Karpas-422 (cell line): ENCODE measurements at regions not wholly inside any gene's neighbourhood (a gene's known extent, or its start where the extent isn't known, plus 50 kb on each side); places are given as distances from the start of the nearest gene placed in this dataset.
"Not testable (repeated sequence)": the region's sequence is repeated elsewhere in the genome, so short reads cannot be mapped to it uniquely, and the experiment has no call there.

Experiments
- DNase-seq: peaks from one replicate; pipeline ENCODE4 v3.0.0-alpha.2; 2015
- H2AFZ ChIP-seq: fragments of 200-600 bp; sonication (generic); 2 replicates; pipeline ENCODE4 v1.6.1; 2014; ENCODE audit warnings: antibody characterized with exemption, low read length, mixed read lengths
- H3K27ac ChIP-seq: fragments of 200-600 bp; sonication (generic); 2 replicates; pipeline ENCODE4 v1.5.1; 2014; ENCODE audit warnings: mild to moderate bottlenecking, low read length, moderate library complexity
- H3K27me3 ChIP-seq: fragments of 200-600 bp; sonication (generic); 2 replicates; pipeline ENCODE4 v1.6.1; 2014; ENCODE audit warnings: low read length, mixed read lengths
- H3K36me3 ChIP-seq: fragments of 200-600 bp; sonication (generic); 2 replicates; pipeline ENCODE4 v1.6.1; 2014; ENCODE audit warnings: low read length, mixed read lengths; ENCODE audit not compliant: insufficient read depth
- H3K4me1 ChIP-seq: fragments of 200-600 bp; sonication (generic); 2 replicates; pipeline ENCODE4 v1.6.1; 2014; ENCODE audit warnings: mild to moderate bottlenecking, low read length, mixed read lengths
- H3K4me2 ChIP-seq: fragments of 200-600 bp; sonication (generic); 2 replicates; pipeline ENCODE4 v1.6.1; 2014; ENCODE audit warnings: low read length, low read depth, mild to moderate bottlenecking; ENCODE audit not compliant: poor library complexity, severe bottlenecking
- H3K4me3 ChIP-seq: fragments of 200-600 bp; sonication (generic); 2 replicates; pipeline ENCODE4 v1.5.1; 2014; ENCODE audit warnings: mild to moderate bottlenecking, antibody characterized with exemption, low read length, mixed read lengths
- H3K79me2 ChIP-seq: fragments of 200-600 bp; sonication (generic); 2 replicates; pipeline ENCODE4 v1.6.1; 2014; ENCODE audit warnings: mild to moderate bottlenecking, low read length, mixed read lengths
- H3K9ac ChIP-seq: fragments of 200-600 bp; sonication (generic); 2 replicates; pipeline ENCODE4 v1.6.0; 2014; ENCODE audit warnings: low read length
- H3K9me2 ChIP-seq: fragments of 200-600 bp; sonication (generic), shearing (Covaris generic); replicated peaks from 2 replicates; pipeline ENCODE4 v1.6.0; 2014; ENCODE audit warnings: mild to moderate bottlenecking, low read length, moderate library complexity; ENCODE audit not compliant: insufficient read depth
- H3K9me3 ChIP-seq: fragments of 300-700, 200-600 bp; sonication (generic); 2 replicates; pipeline ENCODE4 v1.6.1; 2014; ENCODE audit warnings: low read length, mixed read lengths
- H4K20me1 ChIP-seq: fragments of 200-600 bp; sonication (generic); 2 replicates; pipeline ENCODE4 v1.6.1; 2014; ENCODE audit warnings: mild to moderate bottlenecking, antibody characterized with exemption, low read length, low read depth; ENCODE audit not compliant: insufficient read depth

GRCh38 chr3:112765531-112765930 is 81.1 kb downstream of the CD200R1L start:
- Histone ChIP-seq H3K27me3 (no peaks in the 10 kb centered on the region), H2AFZ (no peak overlapping the region), H3K9me3 (no peaks in the 10 kb centered on the region), H3K9me2 (no peaks in the 10 kb centered on the region), H3K36me3 (no peaks in the 10 kb centered on the region), H3K4me2 (no peak overlapping the region), H3K4me3 (no peak overlapping the region), H3K4me1 (peaks cover 26% of the 10 kb centered on the region), H3K27ac (no peak overlapping the region), H4K20me1 (no peaks in the 10 kb centered on the region), H3K9ac (no peak overlapping the region), H3K79me2 (no peaks in the 10 kb centered on the region)
- DNase-seq = no peak

- Histone ChIP-seq H2AFZ (no peak overlapping the region), H3K9me3 (no peaks in the 10 kb centered on the region), H4K20me1 (no peaks in the 10 kb centered on the region), H3K27ac (no peak overlapping the region), H3K9me2 (no peaks in the 10 kb centered on the region), H3K4me2 (peak overlapping the region; percentile 4), H3K9ac (no peak overlapping the region), H3K36me3 (no peaks in the 10 kb centered on the region), H3K79me2 (no peaks in the 10 kb centered on the region), H3K27me3 (no peaks in the 10 kb centered on the region), H3K4me1 (peaks cover 47% of the 10 kb centered on the region), H3K4me3 (no peak overlapping the region)
- no peak for DNase-seq
These were observed 83.4 kb downstream of the CD200R1L start for GRCh38 chr3:112763258-112763657.

- H3K4me1 ChIP-seq = peaks cover 38% of the 10 kb centered on the region
- no peaks in the 10 kb centered on the region for H3K36me3 ChIP-seq
- no peaks in the 10 kb centered on the region; the same call in 1 of the 2 replicates for H3K9me3 ChIP-seq
- H2AFZ ChIP-seq = no peak overlapping the region
- no peak overlapping the region for H3K4me3 ChIP-seq
- H4K20me1 ChIP-seq = no peaks in the 10 kb centered on the region
- H3K4me2 ChIP-seq = no peak overlapping the region
- no peaks in the 10 kb centered on the region for H3K79me2 ChIP-seq
- DNase-seq = no peak
- H3K9me2 ChIP-seq = no peaks in the 10 kb centered on the region
- no peak overlapping the region for H3K9ac ChIP-seq
- no peaks in the 10 kb centered on the region for H3K27me3 ChIP-seq
- no peak overlapping the region for H3K27ac ChIP-seq
These were observed 85.5 kb downstream of the CD200R1L start for GRCh38 chr3:112761062-112761638.

DNA sequence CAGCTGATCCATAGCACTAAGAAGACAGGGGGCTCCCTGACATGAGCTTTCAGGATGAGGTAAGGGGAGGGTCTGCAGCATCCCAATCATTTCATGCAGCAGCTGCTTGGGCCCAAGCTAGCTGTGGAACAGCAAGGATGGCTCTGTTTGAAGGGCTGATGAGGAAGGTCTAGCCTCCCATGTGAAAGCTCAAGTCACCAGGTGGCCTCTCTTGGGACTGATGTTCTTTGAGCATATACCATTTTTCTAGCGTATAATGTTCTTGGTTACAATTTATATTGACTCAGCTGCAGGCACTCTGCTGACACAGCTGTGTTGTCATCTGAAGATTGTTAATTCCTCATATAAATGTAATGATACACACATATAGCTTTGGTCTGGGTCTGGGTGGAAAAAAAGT is 87.0 kb downstream of the CD200R1L start:
- Histone ChIP-seq H4K20me1 (no peaks in the 10 kb centered on the region), H3K4me1 (peaks cover 38% of the 10 kb centered on the region), H2AFZ (peak overlapping the region; percentile 33), H3K9ac (peak overlapping the region; percentile 31), H3K79me2 (no peaks in the 10 kb centered on the region), H3K27me3 (no peaks in the 10 kb centered on the region), H3K27ac (peak overlapping the region; percentile 83), H3K9me3 (no peaks in the 10 kb centered on the region; the same call in 1 of the 2 replicates), H3K4me2 (peak overlapping the region; percentile 35), H3K4me3 (no peak overlapping the region), H3K9me2 (no peaks in the 10 kb centered on the region), H3K36me3 (no peaks in the 10 kb centered on the region)
- peak; percentile 60 for DNase-seq

DNA sequence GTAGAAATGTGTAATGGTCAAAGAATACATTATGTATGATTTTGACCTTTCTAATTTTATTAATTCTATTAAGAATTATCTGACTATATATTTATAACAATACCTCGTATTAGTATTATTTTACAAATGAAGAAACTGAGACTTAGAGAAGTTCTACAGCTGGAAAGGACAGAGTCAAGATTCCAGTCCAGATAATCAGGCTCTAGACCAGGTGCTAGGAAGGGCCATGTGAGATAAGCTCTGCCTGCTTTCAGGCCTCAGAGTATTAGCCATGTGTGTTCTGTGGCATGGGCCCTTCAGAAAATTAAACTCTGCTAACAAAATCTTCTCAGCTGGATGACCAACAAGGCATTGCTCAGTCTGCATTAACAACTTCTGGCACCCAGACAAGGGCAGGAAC is 87.5 kb downstream of the CD200R1L start:
- Histone ChIP-seq H3K36me3 (no peaks in the 10 kb centered on the region), H3K79me2 (no peaks in the 10 kb centered on the region), H3K4me1 (peaks cover 38% of the 10 kb centered on the region), H3K27me3 (no peaks in the 10 kb centered on the region), H3K9me2 (no peaks in the 10 kb centered on the region), H2AFZ (0 out of 2 replicates have a peak overlapping the region, but pooled peaks have one; percentile 18), H4K20me1 (no peaks in the 10 kb centered on the region), H3K4me2 (peak overlapping the region; percentile 35), H3K9me3 (no peaks in the 10 kb centered on the region; the same call in 1 of the 2 replicates), H3K27ac (peak overlapping the region; percentile 83), H3K9ac (peak overlapping the region; percentile 31), H3K4me3 (no peak overlapping the region)
- DNase-seq = no peak

DNA sequence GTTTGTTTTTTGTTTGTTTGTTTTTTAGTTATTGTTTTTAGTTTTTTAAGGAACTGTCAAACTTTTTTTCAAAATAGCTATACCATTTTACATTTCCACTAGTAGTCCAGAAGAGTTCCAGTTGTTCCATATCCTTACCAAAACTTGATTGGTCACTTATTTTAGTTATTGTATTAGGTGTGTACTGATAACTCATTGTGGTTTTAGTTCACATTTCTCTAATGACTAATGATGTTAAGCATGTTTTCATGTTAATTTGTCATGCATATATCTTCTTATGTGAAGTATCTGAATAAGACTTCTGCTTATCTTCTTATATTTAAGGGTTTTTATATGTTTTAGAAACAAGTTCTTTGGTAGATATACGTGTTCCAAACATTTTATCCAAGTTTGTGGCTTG is 89.5 kb downstream of the CD200R1L start:
- Histone ChIP-seq H3K79me2 (no peaks in the 10 kb centered on the region), H3K4me2 (no peak overlapping the region), H3K4me1 (peaks cover 26% of the 10 kb centered on the region), H3K27me3 (no peaks in the 10 kb centered on the region), H3K27ac (no peak overlapping the region), H3K4me3 (no peak overlapping the region), H3K9ac (no peak overlapping the region), H3K9me2 (no peaks in the 10 kb centered on the region), H3K9me3 (no peaks in the 10 kb centered on the region; the same call in 1 of the 2 replicates), H4K20me1 (no peaks in the 10 kb centered on the region), H3K36me3 (no peaks in the 10 kb centered on the region), H2AFZ (no peak overlapping the region)
- DNase-seq = no peak

DNA sequence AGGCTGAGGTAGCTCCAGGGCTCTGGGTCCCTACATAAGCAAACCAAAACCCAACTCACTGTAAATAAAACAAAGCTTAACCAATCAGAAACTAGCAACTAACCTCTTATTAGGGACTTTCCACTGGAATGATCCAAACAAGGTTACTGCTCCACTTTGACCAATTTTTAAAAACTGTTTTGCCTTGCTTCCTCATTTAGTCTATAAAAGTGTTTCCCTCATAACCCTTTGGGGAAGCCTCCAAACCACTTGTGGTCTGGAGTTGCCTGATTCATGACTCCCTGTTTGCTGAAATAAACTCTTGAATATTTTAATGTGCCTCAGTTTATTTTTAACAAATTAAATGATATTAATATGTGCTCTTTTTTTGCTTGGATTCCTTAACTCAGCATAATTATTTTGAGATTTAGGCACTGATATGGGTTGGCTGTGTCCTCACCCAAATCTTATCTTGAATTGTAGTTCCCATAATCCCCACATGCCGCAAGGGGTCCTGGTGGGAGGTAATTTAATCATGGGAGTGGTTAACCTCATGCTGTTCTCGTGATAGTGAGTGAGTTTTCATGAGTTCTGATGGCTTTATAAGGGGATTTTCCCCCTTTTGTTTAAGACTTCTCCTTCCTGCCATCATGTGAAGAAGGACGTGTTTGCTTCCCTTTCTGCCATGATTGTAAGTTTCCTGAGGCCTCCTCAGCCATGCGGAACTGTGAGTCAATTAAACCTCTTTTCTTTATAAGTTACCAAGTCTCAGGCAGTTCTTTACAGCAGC is 90.6 kb downstream of the CD200R1L start:
- no peaks in the 10 kb centered on the region for H3K27me3 ChIP-seq
- no peak overlapping the region for H3K4me2 ChIP-seq
- no peak overlapping the region for H3K9ac ChIP-seq
- no peaks in the 10 kb centered on the region for H4K20me1 ChIP-seq
- peaks cover 22% of the 10 kb centered on the region for H3K4me1 ChIP-seq
- no peak overlapping the region for H3K4me3 ChIP-seq
- H3K36me3 ChIP-seq = no peaks in the 10 kb centered on the region
- no peaks in the 10 kb centered on the region for H3K79me2 ChIP-seq
- H3K27ac ChIP-seq = no peak overlapping the region
- H2AFZ ChIP-seq = no peak overlapping the region
- no peaks in the 10 kb centered on the region; the same call in 1 of the 2 replicates for H3K9me3 ChIP-seq
- H3K9me2 ChIP-seq = no peaks in the 10 kb centered on the region
- DNase-seq = no peak

GRCh38 chr3:112755046-112755445 is 91.6 kb downstream of the CD200R1L start:
- H3K4me3 ChIP-seq, H3K27ac ChIP-seq: not testable (repeated sequence)

More at GRCh38 chr3:112755046-112755445, 91.6 kb downstream of the CD200R1L start:
- not testable (repeated sequence) for H3K9ac ChIP-seq, H3K36me3 ChIP-seq, H4K20me1 ChIP-seq, H3K27me3 ChIP-seq, H2AFZ ChIP-seq, H3K79me2 ChIP-seq, H3K9me3 ChIP-seq, DNase-seq, H3K4me2 ChIP-seq, H3K9me2 ChIP-seq
- H3K4me1 ChIP-seq = peaks cover 16% of the 10 kb centered on the region
